ENCODE measurements at regions not wholly inside any gene's neighbourhood (a gene's known extent, or its start where the extent isn't known, plus 50 kb on each side); places are given as distances from the start of the nearest gene placed in this dataset.
"Not testable (repeated sequence)": the region's sequence is repeated elsewhere in the genome, so short reads cannot be mapped to it uniquely, and the experiment has no call there.

GRCh38 chr10:64116707-64117106, 595.5 kb downstream of the REEP3 start:
- DNase-seq (ENCODE audit: low spot score): no peak

- no peak for DNase-seq (ENCODE audit: low spot score)
These were observed 597.5 kb downstream of the REEP3 start for GRCh38 chr10:64118736-64119135.

GRCh38 chr10:64120301-64120980, 599.2 kb downstream of the REEP3 start:
- DNase-seq (ENCODE audit: low spot score): not testable (repeated sequence)

- no peak for DNase-seq (ENCODE audit: low spot score)
These were observed 609.0 kb downstream of the REEP3 start for GRCh38 chr10:64130152-64130551.

- no peak for DNase-seq (ENCODE audit: low spot score)
These were observed 613.5 kb downstream of the REEP3 start for GRCh38 chr10:64134676-64135075.

- DNase-seq (ENCODE audit: low spot score): no peak
These were observed 621.2 kb downstream of the REEP3 start for GRCh38 chr10:64142395-64142794.

GRCh38 chr10:64148607-64149006, 627.4 kb downstream of the REEP3 start:
- DNase-seq (ENCODE audit: low spot score): no peak

- no peak for DNase-seq (ENCODE audit: low spot score)
These were observed 635.0 kb downstream of the REEP3 start for GRCh38 chr10:64156166-64156565.

GRCh38 chr10:64158551-64158950, 637.4 kb downstream of the REEP3 start:
- DNase-seq (ENCODE audit: low spot score): no peak

GRCh38 chr10:64159910-64160872, 639.0 kb downstream of the REEP3 start:
- DNase-seq (ENCODE audit: low spot score): no peak

- no peak for DNase-seq (ENCODE audit: low spot score)
These were observed 649.6 kb downstream of the REEP3 start for GRCh38 chr10:64170791-64171190.

GRCh38 chr10:64173826-64174225, 652.6 kb downstream of the REEP3 start:
- no peak for DNase-seq (ENCODE audit: low spot score)

GRCh38 chr10:64174666-64175255, 653.6 kb downstream of the REEP3 start:
- DNase-seq (ENCODE audit: low spot score): no peak

- no peak for DNase-seq (ENCODE audit: low spot score)
These were observed 654.2 kb downstream of the REEP3 start for GRCh38 chr10:64175271-64175962.

- no peak for DNase-seq (ENCODE audit: low spot score)
These were observed 661.5 kb downstream of the REEP3 start for GRCh38 chr10:64182671-64183070.

GRCh38 chr10:64191286-64191685, 670.1 kb downstream of the REEP3 start:
- DNase-seq (ENCODE audit: low spot score): no peak

GRCh38 chr10:64196638-64197315, 675.6 kb downstream of the REEP3 start:
- DNase-seq (ENCODE audit: low spot score): no peak

GRCh38 chr10:64201936-64202335, 680.7 kb downstream of the REEP3 start:
- no peak for DNase-seq (ENCODE audit: low spot score)

- DNase-seq (ENCODE audit: low spot score): not testable (repeated sequence)
These were observed 683.3 kb downstream of the REEP3 start for GRCh38 chr10:64204504-64204903.

GRCh38 chr10:64206409-64206808, 685.2 kb downstream of the REEP3 start:
- DNase-seq (ENCODE audit: low spot score): no peak

- DNase-seq (ENCODE audit: low spot score): no peak
These were observed 688.4 kb downstream of the REEP3 start for GRCh38 chr10:64209561-64209960.

GRCh38 chr10:64210211-64210610, 689.0 kb downstream of the REEP3 start:
- DNase-seq (ENCODE audit: low spot score): no peak

All from CD4-positive, alpha-beta T cell treated with Interleukin-2 at 100 ng/mL for 4 hours (primary cell).